Stimulated activated CD8-positive, alpha-beta memory T cell treated with anti-CD3 and anti-CD28 coated beads, Interleukin-7, amount 100 ng/mL, for 24 hours (primary cell): ENCODE measurements at regions not wholly inside any gene's neighbourhood (a gene's known extent, or its start where the extent isn't known, plus 50 kb on each side); places are given as distances from the start of the nearest gene placed in this dataset.

Experiments used
- DNase-seq: peaks from one replicate; pipeline ENCODE4 v3.0.0-alpha.2; 2020; ENCODE audit warnings: low read depth

- DNase-seq: no peak
These were observed 765.9 kb downstream of the NR2F2 start for GRCh38 chr15:97096303-97096835.

- DNase-seq: no peak
These were observed 768.5 kb downstream of the NR2F2 start for GRCh38 chr15:97099040-97099439.

- DNase-seq: no peak
These were observed 771.1 kb downstream of the NR2F2 start for GRCh38 chr15:97101572-97101971.

- no peak for DNase-seq
These were observed 784.6 kb downstream of the NR2F2 start for GRCh38 chr15:97114900-97115760.

- DNase-seq: no peak
These were observed 785.2 kb downstream of the NR2F2 start for GRCh38 chr15:97115761-97116070.

GRCh38 chr15:97124790-97125189, 794.3 kb downstream of the NR2F2 start:
- DNase-seq: no peak

GRCh38 chr15:97126553-97127233, 796.2 kb downstream of the NR2F2 start:
- DNase-seq: no peak

GRCh38 chr15:97129674-97130073, 799.2 kb downstream of the NR2F2 start:
- DNase-seq: no peak

GRCh38 chr15:97140216-97140615, 809.7 kb downstream of the NR2F2 start:
- DNase-seq: no peak

GRCh38 chr15:97141360-97141759, 810.9 kb downstream of the NR2F2 start:
- DNase-seq: no peak

GRCh38 chr15:97141871-97142270, 811.4 kb downstream of the NR2F2 start:
- no peak for DNase-seq

GRCh38 chr15:97143592-97144376, 813.3 kb downstream of the NR2F2 start:
- DNase-seq: no peak

GRCh38 chr15:97144377-97144711, 813.8 kb downstream of the NR2F2 start:
- no peak for DNase-seq

- DNase-seq: no peak
These were observed 813.3 kb upstream of the ARRDC4 start for GRCh38 chr15:97146929-97147870.

- no peak for DNase-seq
These were observed 807.0 kb upstream of the ARRDC4 start for GRCh38 chr15:97153356-97153965.

GRCh38 chr15:97156739-97157265, 803.7 kb upstream of the ARRDC4 start:
- DNase-seq: no peak

GRCh38 chr15:97162805-97163495, 797.6 kb upstream of the ARRDC4 start:
- DNase-seq: no peak

- no peak for DNase-seq
These were observed 795.3 kb upstream of the ARRDC4 start for GRCh38 chr15:97165205-97165604.

GRCh38 chr15:97168704-97169475, 791.6 kb upstream of the ARRDC4 start:
- DNase-seq: no peak
